ENCODE measurements at regions not wholly inside any gene's neighbourhood (a gene's known extent, or its start where the extent isn't known, plus 50 kb on each side); places are given as distances from the start of the nearest gene placed in this dataset.

GRCh38 chr2:19505199-19506136 is 147.0 kb upstream of the OSR1 start (continued):
- TF ChIP-seq MYPOP (CRISPR knock-in tag; IDR thresholded peaks at IDR 0.05) (0 out of 2 replicates have a peak, but pooled peaks have one; percentile 9), ZBTB39 (CRISPR knock-in tag; IDR thresholded peaks at IDR 0.05) (0 out of 2 replicates have a peak, but pooled peaks have one; percentile 45), LRRFIP1 (CRISPR knock-in tag; conservative IDR thresholded peaks at IDR 0.05) (no peak), MTERF4 (CRISPR knock-in tag; IDR thresholded peaks at IDR 0.05) (no peak), ZNF703 (CRISPR knock-in tag; IDR thresholded peaks at IDR 0.05; ENCODE audit: borderline replicate concordance) (no peak), SKIL (CRISPR knock-in tag; IDR thresholded peaks at IDR 0.05; ENCODE audit: borderline replicate concordance) (peak; percentile 73), ZGPAT (CRISPR knock-in tag; IDR thresholded peaks at IDR 0.05) (peak; percentile 89), ESRRA (CRISPR knock-in tag; IDR thresholded peaks at IDR 0.05; ENCODE audit: low read depth) (peak; percentile 59; the same call in 1 of the 2 replicates), THAP8 (CRISPR knock-in tag; IDR thresholded peaks at IDR 0.05; ENCODE audit: borderline replicate concordance) (no peak), TCF7L2 (IDR thresholded peaks at IDR 0.05; ENCODE audit: low read depth, low read length) (peak; percentile 62), ELF1 (CRISPR knock-in tag; IDR thresholded peaks at IDR 0.05) (peak; percentile 82), NAIF1 (CRISPR knock-in tag; IDR thresholded peaks at IDR 0.05; ENCODE audit: borderline replicate concordance) (no peak), ELF4 (CRISPR knock-in tag; IDR thresholded peaks at IDR 0.05; ENCODE audit: borderline replicate concordance) (no peak), GABPB1 (CRISPR knock-in tag; IDR thresholded peaks at IDR 0.05) (peak; percentile 61; the same call in 1 of the 2 replicates), ZNF589 (CRISPR knock-in tag; conservative IDR thresholded peaks at IDR 0.05) (no peak), FOXK2 (IDR thresholded peaks at IDR 0.05) (peak; percentile 71)

Data from HepG2 (cell line).